IMR-90 (cell line): ENCODE measurements at regions not wholly inside any gene's neighbourhood (a gene's known extent, or its start where the extent isn't known, plus 50 kb on each side); places are given as distances from the start of the nearest gene placed in this dataset.

Source experiments
- ATAC-seq: fragments of 200-7000 bp; cut with Tn5 transposase; 2 replicates; pipeline ENCODE4 v1.9.1; 2020; ENCODE audit warnings: low read depth, mild to moderate bottlenecking, moderate library complexity
- BruUV-seq: library from RNA; stranded (reverse); fragments of 400-500 nt; replicated peaks from 2 replicates; lab custom pipeline; 2021; lab: Mats Ljungman, UMichigan
- CTCF ChIA-PET: fragments of 300-600 bp; formaldehyde crosslinking; extraction: SDS; loops from one replicate; lab custom pipeline; 2021; ENCODE audit warnings: antibody characterized with exemption; lab: Yijun Ruan, JAX
- POLR2A ChIA-PET: fragments of 300-600 bp; sonication (Branson Sonifier 250); formaldehyde crosslinking; loops from one replicate; lab custom pipeline; 2022; ENCODE audit warnings: antibody characterized with exemption; ENCODE audit not compliant: unreplicated experiment; lab: Charles Lee
- DNase-seq: peaks from one replicate; pipeline ENCODE4 v3.0.0; 2013
- H2AFZ ChIP-seq: replicated peaks from 2 replicates; pipeline ENCODE3; 2013; ENCODE audit warnings: low read length, mild to moderate bottlenecking; ENCODE audit not compliant: poor library complexity
- H2AK5ac ChIP-seq: 2 replicates; pipeline ENCODE4 v1.6.1; 2013; ENCODE audit warnings: low read depth, low read length, inconsistent platforms
- H2AK9ac ChIP-seq: replicated peaks from 2 replicates; pipeline ENCODE3; 2013; ENCODE audit warnings: mild to moderate bottlenecking, low read depth, low read length, moderate library complexity; ENCODE audit not compliant: poor library complexity
- H2BK120ac ChIP-seq: 2 replicates; pipeline ENCODE4 v1.6.1; 2013; ENCODE audit warnings: low read depth, low read length, inconsistent platforms
- H2BK15ac ChIP-seq: 3 replicates; pipeline ENCODE4 v1.6.1; 2013; ENCODE audit warnings: low read depth, low read length, inconsistent platforms
- H2BK20ac ChIP-seq: 2 replicates; pipeline ENCODE4 v1.6.1; 2013; ENCODE audit warnings: low read depth, mild to moderate bottlenecking, inconsistent platforms, low read length, moderate library complexity
- H2BK5ac ChIP-seq: 2 replicates; pipeline ENCODE4 v1.6.1; 2013; ENCODE audit warnings: mild to moderate bottlenecking, low read depth, low read length, inconsistent platforms; ENCODE audit not compliant: poor library complexity, severe bottlenecking
- H3K14ac ChIP-seq: replicated peaks from 2 replicates; pipeline ENCODE4 v1.6.1; 2013; ENCODE audit warnings: low read depth, low read length, inconsistent platforms
- H3K18ac ChIP-seq: 2 replicates; pipeline ENCODE4 v1.6.1; 2013; ENCODE audit warnings: low read depth, low read length, control low read depth
- H3K23ac ChIP-seq: 2 replicates; pipeline ENCODE4 v1.6.1; 2013; ENCODE audit warnings: low read depth, low read length, inconsistent platforms
- H3K27ac ChIP-seq: 2 replicates; pipeline ENCODE4 v1.5.1; 2013; ENCODE audit warnings: mild to moderate bottlenecking, control low read depth, low read length; ENCODE audit not compliant: insufficient read depth
- H3K27me3 ChIP-seq: 2 replicates; pipeline ENCODE4 v1.6.1; 2013; ENCODE audit warnings: low read length; ENCODE audit not compliant: control insufficient read depth, insufficient read depth
- H3K36me3 ChIP-seq: 2 replicates; pipeline ENCODE4 v1.6.1; 2013; ENCODE audit warnings: low read length, mixed read lengths; ENCODE audit not compliant: control insufficient read depth, insufficient read depth
- H3K4ac ChIP-seq: 2 replicates; pipeline ENCODE4 v1.6.1; 2013; ENCODE audit warnings: low read depth, low read length, inconsistent platforms
- H3K4me1 ChIP-seq: 2 replicates; pipeline ENCODE4 v1.6.1; 2013; ENCODE audit warnings: low read length, mixed read lengths; ENCODE audit not compliant: control insufficient read depth, insufficient read depth
- H3K4me2 ChIP-seq: 2 replicates; pipeline ENCODE4 v1.6.1; 2013; ENCODE audit warnings: low read depth, mild to moderate bottlenecking, control low read depth, low read length, moderate library complexity
- H3K4me3 ChIP-seq: 2 replicates; pipeline ENCODE4 v1.5.1; 2013; ENCODE audit warnings: low read depth, mild to moderate bottlenecking, control low read depth, low read length, moderate library complexity; ENCODE audit not compliant: insufficient read depth
- H3K56ac ChIP-seq: 2 replicates; pipeline ENCODE4 v1.6.1; 2013; ENCODE audit warnings: low read length, inconsistent platforms; ENCODE audit not compliant: insufficient read depth; ENCODE audit errors: extremely low read depth
- H3K79me1 ChIP-seq, 2 experiments: 2 replicates each; pipeline ENCODE4 v1.6.1; 2013; ENCODE audit warnings: low read length in 2 of 2, inconsistent platforms in 1 of 2, low read depth in 1 of 2
- H3K9ac ChIP-seq: 2 replicates; pipeline ENCODE4 v1.6.1; 2013; ENCODE audit warnings: low read depth, low read length, control low read depth
- H3K9me1 ChIP-seq: 2 replicates; pipeline ENCODE4 v1.6.1; 2013; ENCODE audit warnings: low read length, inconsistent platforms; ENCODE audit not compliant: insufficient read depth
- H3K9me3 ChIP-seq: 2 replicates; pipeline ENCODE4 v1.6.1; 2013; ENCODE audit warnings: low read length; ENCODE audit not compliant: control insufficient read depth, insufficient read depth
- H4K20me1 ChIP-seq: 2 replicates; pipeline ENCODE4 v1.6.1; 2013; ENCODE audit warnings: low read length, inconsistent platforms; ENCODE audit not compliant: insufficient read depth
- H4K5ac ChIP-seq: 2 replicates; pipeline ENCODE4 v1.6.1; 2013; ENCODE audit warnings: mild to moderate bottlenecking, low read depth, low read length, control low read depth
- H4K8ac ChIP-seq, 2 experiments: 2 replicates each; pipeline ENCODE4 v1.6.1; 2013; ENCODE audit warnings: low read depth in 2 of 2, low read length in 2 of 2, control low read depth in 1 of 2, inconsistent platforms in 1 of 2
- H4K91ac ChIP-seq: 2 replicates; pipeline ENCODE4 v1.6.1; 2013; ENCODE audit warnings: low read depth, low read length, inconsistent platforms; ENCODE audit not compliant: insufficient read depth
- BHLHE40 ChIP-seq: fragments of 150-350 bp; IDR thresholded peaks from 2 replicates; pipeline ENCODE4 v1.6.1; 2016; ENCODE audit warnings: mild to moderate bottlenecking, low read depth, low read length
- CEBPB ChIP-seq: IDR thresholded peaks from 2 replicates; pipeline ENCODE4 v1.6.1; 2012; ENCODE audit warnings: low read depth, low read length, improper control_type of control experiment
- CHD1 ChIP-seq: IDR thresholded peaks from 2 replicates; pipeline ENCODE4 v1.6.1; 2012; ENCODE audit warnings: low read depth, low read length, improper control_type of control experiment
- FOS ChIP-seq: fragments of 150-350 bp; IDR thresholded peaks from 2 replicates; pipeline ENCODE4 v1.6.1; 2016; ENCODE audit warnings: low read depth, low read length
- MAFK ChIP-seq: IDR thresholded peaks from 2 replicates; pipeline ENCODE4 v1.6.1; 2012; ENCODE audit warnings: low read depth, low read length, improper control_type of control experiment
- MAZ ChIP-seq: IDR thresholded peaks from 2 replicates; pipeline ENCODE4 v1.6.1; 2012; ENCODE audit warnings: low read depth, mild to moderate bottlenecking, low read length, improper control_type of control experiment, moderate library complexity, borderline replicate concordance
- MXI1 ChIP-seq: IDR thresholded peaks from 2 replicates; pipeline ENCODE4 v1.6.1; 2012; ENCODE audit warnings: low read depth, mild to moderate bottlenecking, low read length, moderate library complexity, borderline replicate concordance
- NFE2L2 ChIP-seq: fragments of 150-350 bp; IDR thresholded peaks from 2 replicates; pipeline ENCODE4 v1.6.1; 2016; ENCODE audit warnings: low read depth, mild to moderate bottlenecking, low read length
- POLR2A ChIP-seq: IDR thresholded peaks from 2 replicates; pipeline ENCODE4 v1.6.1; 2012; ENCODE audit warnings: mild to moderate bottlenecking, low read depth, low read length
- RAD21 ChIP-seq: IDR thresholded peaks from 2 replicates; pipeline ENCODE4 v1.6.1; 2012; ENCODE audit warnings: low read length, improper control_type of control experiment
- RCOR1 ChIP-seq: IDR thresholded peaks from 2 replicates; pipeline ENCODE4 v1.6.1; 2012; ENCODE audit warnings: mild to moderate bottlenecking, low read length, improper control_type of control experiment; ENCODE audit not compliant: insufficient replicate concordance
- RFX5 ChIP-seq: IDR thresholded peaks from 2 replicates; pipeline ENCODE4 v1.8.0; 2012; ENCODE audit warnings: low read depth, mild to moderate bottlenecking, low read length, moderate library complexity
- SMC3 ChIP-seq: fragments of 150-350 bp; IDR thresholded peaks from 2 replicates; pipeline ENCODE4 v1.6.1; 2016; ENCODE audit warnings: low read depth, mild to moderate bottlenecking, antibody characterized with exemption, low read length, moderate library complexity
- WGBS, 2 experiments: methylation state at CpG; one replicate each; pipeline versions ENCODE4 v1.1.5 to v1.1.7; 2013; ENCODE audit warnings: missing lambda C conversion rate in 2 of 2; ENCODE audit not compliant: insufficient read length in 1 of 2; ENCODE audit errors: extremely low coverage in 2 of 2; 5-methylcytosine and 5-hydroxymethylcytosine counted together
- dilution Hi-C: fragments of 300-500 bp; cut with HindIII; formaldehyde crosslinking; loops from one replicate; pipeline ENCODE4 v1.14.3; 2018; ENCODE audit warnings: low sequenced_read_pairs; ENCODE audit not compliant: unreplicated experiment
- in situ Hi-C: fragments of 300-500 bp; cut with MboI; formaldehyde crosslinking; loops from 3 replicates; pipeline ENCODE4 v1.14.3; 2019; ENCODE audit warnings: low sequenced_read_pairs, inconsistent platforms, mixed read lengths
- intact Hi-C: fragments of 100-400 bp; cut with micrococcal nuclease; formaldehyde crosslinking; loops from 2 replicates; pipeline ENCODE4 v1.10.0; 2022
- TF ChIP-seq, protein P1 (sequence below): fragments of 150-350 bp; IDR thresholded peaks from 2 replicates; pipeline ENCODE4 v1.6.1; 2017; ENCODE audit warnings: mild to moderate bottlenecking, antibody characterized with exemption, low read length, low read depth
- TF ChIP-seq, protein P2 (sequence below): conservative IDR thresholded peaks from 2 replicates; pipeline ENCODE4 v1.5.1; 2012; ENCODE audit warnings: mild to moderate bottlenecking, low read depth, low read length, improper control_type of control experiment
- TF ChIP-seq, protein P3 (sequence below): fragments of 150-350 bp; IDR thresholded peaks from 2 replicates; pipeline ENCODE4 v1.6.1; 2016; ENCODE audit warnings: low read depth, mild to moderate bottlenecking, low read length, moderate library complexity, borderline replicate concordance

- Histone ChIP-seq H2BK120ac (no peak overlapping the region), H3K27me3 (no peaks in the 10 kb centered on the region), H3K4me1 (no peaks in the 10 kb centered on the region), H3K4me2 (no peak overlapping the region), H3K27ac (no peak overlapping the region), H4K91ac (no peak overlapping the region), H3K56ac (no peak overlapping the region), H4K20me1 (no peaks in the 10 kb centered on the region), H3K18ac (no peak overlapping the region), H3K14ac (no peak overlapping the region), H2BK5ac (no peak overlapping the region), H3K9me1 (no peaks in the 10 kb centered on the region), H2AK9ac (no peak overlapping the region), H3K23ac (no peak overlapping the region), H2BK20ac (no peak overlapping the region), H3K4me3 (no peak overlapping the region), H3K9ac (no peak overlapping the region), H4K5ac (no peak overlapping the region), H2AK5ac (no peak overlapping the region), H2BK15ac (no peak overlapping the region), H3K9me3 (peaks cover 6% of the 10 kb centered on the region), H3K79me1 (no peaks in the 10 kb centered on the region), H2AFZ (no peak overlapping the region), H3K4ac (no peak overlapping the region), H4K8ac (no peak overlapping the region), H3K36me3 (no peaks in the 10 kb centered on the region)
- DNase-seq (no peak), ATAC-seq (no peak)
- ChIA-PET CTCF (no interaction called here), POLR2A (no interaction called here)
- intact Hi-C loops (no loop called here), dilution Hi-C loops (no loop called here), in situ Hi-C loops (no loop called here)
- no TSS peak for BruUV-seq
- WGBS, 2 experiments, result no CpG with 5 or more reads among the region's 3 CpGs
- TF ChIP-seq, protein P1, sequence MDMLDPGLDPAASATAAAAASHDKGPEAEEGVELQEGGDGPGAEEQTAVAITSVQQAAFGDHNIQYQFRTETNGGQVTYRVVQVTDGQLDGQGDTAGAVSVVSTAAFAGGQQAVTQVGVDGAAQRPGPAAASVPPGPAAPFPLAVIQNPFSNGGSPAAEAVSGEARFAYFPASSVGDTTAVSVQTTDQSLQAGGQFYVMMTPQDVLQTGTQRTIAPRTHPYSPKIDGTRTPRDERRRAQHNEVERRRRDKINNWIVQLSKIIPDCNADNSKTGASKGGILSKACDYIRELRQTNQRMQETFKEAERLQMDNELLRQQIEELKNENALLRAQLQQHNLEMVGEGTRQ, result no peak
- TF ChIP-seq CHD1 (no peak), RFX5 (no peak), RAD21 (no peak), NFE2L2 (no peak), MAFK (no peak), SMC3 (no peak), FOS (no peak), RCOR1 (no peak), BHLHE40 (no peak), MXI1 (no peak), CEBPB (no peak), MAZ (no peak), POLR2A (no peak)
- TF ChIP-seq, protein P2, sequence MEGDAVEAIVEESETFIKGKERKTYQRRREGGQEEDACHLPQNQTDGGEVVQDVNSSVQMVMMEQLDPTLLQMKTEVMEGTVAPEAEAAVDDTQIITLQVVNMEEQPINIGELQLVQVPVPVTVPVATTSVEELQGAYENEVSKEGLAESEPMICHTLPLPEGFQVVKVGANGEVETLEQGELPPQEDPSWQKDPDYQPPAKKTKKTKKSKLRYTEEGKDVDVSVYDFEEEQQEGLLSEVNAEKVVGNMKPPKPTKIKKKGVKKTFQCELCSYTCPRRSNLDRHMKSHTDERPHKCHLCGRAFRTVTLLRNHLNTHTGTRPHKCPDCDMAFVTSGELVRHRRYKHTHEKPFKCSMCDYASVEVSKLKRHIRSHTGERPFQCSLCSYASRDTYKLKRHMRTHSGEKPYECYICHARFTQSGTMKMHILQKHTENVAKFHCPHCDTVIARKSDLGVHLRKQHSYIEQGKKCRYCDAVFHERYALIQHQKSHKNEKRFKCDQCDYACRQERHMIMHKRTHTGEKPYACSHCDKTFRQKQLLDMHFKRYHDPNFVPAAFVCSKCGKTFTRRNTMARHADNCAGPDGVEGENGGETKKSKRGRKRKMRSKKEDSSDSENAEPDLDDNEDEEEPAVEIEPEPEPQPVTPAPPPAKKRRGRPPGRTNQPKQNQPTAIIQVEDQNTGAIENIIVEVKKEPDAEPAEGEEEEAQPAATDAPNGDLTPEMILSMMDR, result no peak
- TF ChIP-seq, protein P3, sequence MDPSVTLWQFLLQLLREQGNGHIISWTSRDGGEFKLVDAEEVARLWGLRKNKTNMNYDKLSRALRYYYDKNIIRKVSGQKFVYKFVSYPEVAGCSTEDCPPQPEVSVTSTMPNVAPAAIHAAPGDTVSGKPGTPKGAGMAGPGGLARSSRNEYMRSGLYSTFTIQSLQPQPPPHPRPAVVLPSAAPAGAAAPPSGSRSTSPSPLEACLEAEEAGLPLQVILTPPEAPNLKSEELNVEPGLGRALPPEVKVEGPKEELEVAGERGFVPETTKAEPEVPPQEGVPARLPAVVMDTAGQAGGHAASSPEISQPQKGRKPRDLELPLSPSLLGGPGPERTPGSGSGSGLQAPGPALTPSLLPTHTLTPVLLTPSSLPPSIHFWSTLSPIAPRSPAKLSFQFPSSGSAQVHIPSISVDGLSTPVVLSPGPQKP, result no peak
Observed at GRCh38 chr5:86155796-86156195, 461.9 kb upstream of the COX7C start.
